ENCODE measurements at regions not wholly inside any gene's neighbourhood (a gene's known extent, or its start where the extent isn't known, plus 50 kb on each side); places are given as distances from the start of the nearest gene placed in this dataset.
"Not testable (repeated sequence)": the region's sequence is repeated elsewhere in the genome, so short reads cannot be mapped to it uniquely, and the experiment has no call there.

DNA sequence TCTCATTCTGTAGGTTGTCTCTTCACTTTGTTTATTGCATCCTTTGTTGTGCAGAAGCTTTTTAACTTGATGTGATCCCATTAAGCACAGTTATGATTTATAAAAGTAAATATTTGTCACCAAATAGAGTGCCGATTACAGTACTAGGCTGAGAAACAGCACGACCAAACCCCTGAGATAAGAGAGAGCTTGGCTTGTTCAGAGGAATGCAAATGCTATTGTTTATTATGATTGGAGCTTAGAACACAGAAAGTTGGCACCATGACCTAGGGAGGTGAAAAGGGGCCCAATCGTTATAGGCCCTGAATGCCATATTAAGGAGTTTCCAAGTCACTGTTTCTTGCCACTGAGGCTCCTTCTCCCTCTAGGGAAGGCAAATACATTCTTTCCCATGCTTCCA, 214.9 kb downstream of the KITLG start:
- no peak for DNase-seq (ENCODE audit: low read depth in 4 of 4, low spot score in 3 of 4)

- DNase-seq (ENCODE audit: low read depth in 4 of 4, low spot score in 3 of 4), result no peak
Observed at GRCh38 chr12:88366101-88366500, 214.2 kb downstream of the KITLG start.

DNA sequence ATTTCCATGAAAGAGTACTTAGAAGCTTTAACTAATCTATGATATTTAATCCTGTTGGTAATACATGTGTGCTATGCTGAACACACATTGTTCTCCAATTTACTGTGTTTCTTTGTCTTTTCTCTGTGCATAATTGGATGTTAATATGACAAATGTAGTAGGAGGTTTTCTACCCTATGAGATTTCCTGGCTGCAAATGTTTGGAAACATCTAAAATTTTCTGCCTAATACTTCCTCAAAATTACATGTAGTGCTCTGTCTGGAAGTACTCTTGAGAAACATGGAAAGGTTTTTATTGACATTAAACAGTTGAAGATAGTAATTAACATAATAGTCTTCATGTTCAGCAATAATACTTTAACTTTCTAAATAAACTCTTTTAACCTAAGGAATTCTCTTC, 213.0 kb downstream of the KITLG start:
- no peak for DNase-seq (ENCODE audit: low read depth in 4 of 4, low spot score in 3 of 4)

GRCh38 chr12:88368077-88368476, 212.2 kb downstream of the KITLG start:
- not testable (repeated sequence) for DNase-seq (ENCODE audit: low read depth in 4 of 4, low spot score in 3 of 4)

DNA sequence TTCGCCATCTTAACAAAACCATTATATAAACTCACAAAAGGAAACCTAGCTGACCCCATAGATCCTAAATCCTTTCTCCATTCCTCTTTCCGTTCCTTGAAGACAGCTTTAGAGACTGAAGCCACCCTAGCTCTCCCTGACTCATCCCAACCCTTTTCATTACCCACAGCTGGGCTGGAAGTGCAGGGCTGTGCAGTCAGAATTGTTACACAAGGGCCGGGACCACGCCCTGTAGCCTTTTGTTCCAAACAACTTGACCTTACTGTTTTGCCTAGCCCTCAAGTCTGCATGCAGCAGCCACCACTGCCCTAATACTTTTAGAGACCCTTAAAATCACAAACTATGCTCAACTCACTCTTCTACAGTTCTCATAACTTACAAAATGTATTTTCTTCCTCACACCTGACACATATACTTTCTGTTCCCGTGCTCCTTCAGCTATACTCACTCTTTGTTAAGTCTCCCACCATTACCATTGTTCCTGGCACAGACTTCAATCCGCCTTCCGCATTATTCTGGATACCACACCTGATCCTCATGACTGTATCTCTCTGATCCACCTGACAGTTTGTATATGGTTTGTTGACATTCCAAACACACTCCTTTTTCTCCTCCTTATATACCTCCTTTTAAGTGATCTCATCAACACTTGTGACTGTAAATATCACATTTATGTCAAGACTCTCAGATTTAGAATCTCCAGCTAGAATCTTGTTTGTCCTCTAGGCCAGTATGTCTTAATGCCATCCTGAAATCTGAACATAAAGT, 208.7 kb downstream of the KITLG start:
- no peak for DNase-seq (ENCODE audit: low read depth in 4 of 4, low spot score in 3 of 4)

GRCh38 chr12:88375306-88376305, 204.7 kb downstream of the KITLG start:
- DNase-seq (ENCODE audit: low read depth in 4 of 4, low spot score in 3 of 4), result no peak

DNA sequence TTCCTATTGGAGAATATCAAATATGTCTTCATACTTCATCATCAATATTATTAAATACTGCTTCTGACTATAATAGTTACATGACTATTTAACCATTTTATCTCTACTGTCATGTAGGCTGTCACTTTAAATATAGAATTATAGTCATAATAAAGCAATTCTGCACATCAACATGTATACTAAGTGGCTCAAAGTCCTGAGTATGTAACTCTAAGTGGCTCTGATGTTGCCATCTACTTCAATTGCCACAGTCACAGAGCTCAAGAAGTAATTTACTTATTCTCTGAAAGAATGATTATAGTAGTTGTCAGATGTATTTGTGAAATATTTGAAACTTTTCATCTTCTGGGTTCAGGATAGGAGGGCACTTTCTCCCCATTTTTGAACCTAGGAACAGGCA, 202.3 kb downstream of the KITLG start:
- no peak for DNase-seq (ENCODE audit: low read depth in 4 of 4, low spot score in 3 of 4)

GRCh38 chr12:88381466-88381865, 198.8 kb downstream of the KITLG start:
- DNase-seq (ENCODE audit: low read depth in 4 of 4, low spot score in 3 of 4), result no peak

GRCh38 chr12:88383405-88383804, 196.9 kb downstream of the KITLG start:
- DNase-seq (ENCODE audit: low read depth in 4 of 4, low spot score in 3 of 4), result no peak

DNA sequence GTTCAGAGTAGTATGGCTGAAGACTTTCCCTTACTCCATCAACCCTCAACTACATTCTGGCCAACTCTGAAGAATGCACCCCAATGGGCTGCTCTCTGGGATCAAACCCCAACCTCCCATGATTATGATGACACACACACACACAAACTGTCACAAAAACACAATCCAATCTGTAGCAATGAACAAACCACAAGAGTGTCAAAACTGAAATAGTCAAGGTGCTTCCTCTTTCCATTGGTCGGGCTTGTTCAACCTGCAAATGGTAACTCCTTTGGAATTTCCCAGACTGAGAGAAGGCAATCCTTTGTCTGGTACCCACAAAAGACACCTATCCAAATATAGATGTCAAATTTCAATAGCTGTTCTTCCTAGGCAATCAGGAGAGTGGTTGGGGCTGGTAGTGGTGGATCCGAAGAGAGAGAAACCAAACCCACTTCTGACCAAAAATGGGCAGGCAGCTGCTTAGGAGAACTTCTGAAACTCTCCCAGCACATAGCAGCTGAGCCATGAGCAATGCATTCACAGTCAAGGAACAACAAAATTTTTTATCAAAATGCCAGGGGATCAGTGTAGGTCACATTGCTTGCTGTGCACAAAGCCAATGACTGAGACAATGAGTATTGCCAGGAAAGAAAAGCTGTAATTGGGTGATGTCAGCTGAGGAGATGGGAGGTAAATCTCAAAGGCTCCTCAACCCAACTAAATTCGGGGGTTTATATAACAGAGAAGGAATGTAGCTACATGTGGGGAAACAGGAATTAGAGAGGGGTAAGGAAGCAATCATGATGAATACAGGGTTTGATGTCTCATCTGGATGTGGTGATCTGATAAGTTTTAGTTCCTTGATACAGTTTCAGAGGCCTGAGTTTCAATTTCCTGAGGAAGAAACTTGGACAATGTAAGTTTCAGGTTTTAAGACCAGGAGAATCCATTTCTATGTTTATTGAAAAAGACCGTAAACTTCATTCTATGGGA, 191.4 kb downstream of the KITLG start:
- DNase-seq (ENCODE audit: low read depth in 4 of 4, low spot score in 3 of 4), result no peak

DNA sequence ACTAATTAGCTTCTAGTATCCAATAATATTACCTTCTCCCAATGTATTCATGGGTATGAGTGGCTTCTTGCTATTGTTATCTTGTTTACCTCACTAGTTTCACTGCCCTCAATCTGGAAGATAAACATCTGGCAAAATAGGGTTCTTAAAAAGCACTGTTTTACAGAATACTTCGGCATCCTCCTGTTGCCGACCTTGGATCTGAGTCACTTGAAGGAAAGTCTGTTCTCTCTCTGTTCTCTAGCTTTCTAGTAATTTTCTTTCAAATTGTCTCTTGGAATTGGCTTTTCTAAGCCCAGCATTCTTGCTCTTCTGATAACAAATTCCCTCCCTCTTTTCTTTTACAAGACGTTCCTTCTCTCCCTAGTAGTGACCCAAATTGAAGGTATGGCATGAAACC, 189.5 kb downstream of the KITLG start:
- DNase-seq (ENCODE audit: low read depth in 4 of 4, low spot score in 3 of 4), result no peak

DNA sequence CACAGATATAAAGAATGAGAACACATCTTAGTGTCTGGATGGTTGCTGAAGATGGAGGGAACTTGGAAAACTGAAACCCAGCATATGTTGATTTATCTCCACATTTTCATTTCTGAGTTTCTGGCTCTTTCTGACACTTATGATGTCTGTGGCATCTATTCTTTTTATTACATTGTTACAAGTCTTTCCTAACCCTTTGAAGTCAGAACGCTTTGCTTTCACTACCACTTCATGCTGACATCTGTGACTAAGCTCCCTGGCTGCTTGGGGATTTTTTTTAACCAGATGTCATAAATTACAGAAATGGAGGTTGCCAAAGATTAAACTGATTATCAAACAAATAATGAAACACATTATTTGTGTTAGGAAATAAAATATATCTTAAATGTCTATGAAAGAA, 188.7 kb downstream of the KITLG start:
- DNase-seq (ENCODE audit: low read depth in 4 of 4, low spot score in 3 of 4), result no peak

DNA sequence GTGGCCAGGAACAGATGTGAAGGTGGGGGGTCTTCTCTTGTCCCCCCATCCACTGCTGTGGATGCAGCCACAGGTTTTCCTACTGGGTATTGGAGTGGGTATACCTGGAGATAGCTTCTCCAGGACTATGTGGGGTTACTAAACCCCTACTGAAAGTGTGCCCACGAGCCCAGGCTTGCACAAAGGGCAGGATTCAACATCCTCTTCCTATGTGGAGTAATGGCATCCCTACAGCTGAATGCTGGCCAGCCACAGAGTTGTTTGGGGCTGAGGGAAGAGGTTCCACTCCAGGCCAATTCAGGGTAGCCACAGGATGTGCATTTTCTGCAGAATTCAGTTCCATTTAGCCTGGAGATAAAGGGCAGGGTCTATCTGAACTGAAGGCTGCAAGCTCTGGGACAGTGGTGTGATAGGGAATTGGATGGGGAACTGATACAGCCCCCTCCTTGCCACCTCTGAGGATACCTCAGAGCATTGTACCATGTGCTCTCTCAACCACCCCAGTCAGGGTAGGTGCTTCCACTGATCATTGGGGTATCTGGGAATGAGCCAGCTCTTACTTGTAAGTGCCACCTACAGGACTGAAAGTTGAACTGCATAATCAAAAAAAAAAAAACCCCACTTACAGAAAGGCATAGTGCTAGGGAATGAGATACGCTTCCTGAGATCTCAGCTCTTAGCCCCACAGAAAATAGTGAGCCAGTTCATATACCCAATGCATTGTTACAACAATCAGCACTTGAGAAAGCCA, 187.1 kb downstream of the KITLG start:
- no peak for DNase-seq (ENCODE audit: low read depth in 4 of 4, low spot score in 3 of 4)

GRCh38 chr12:88398031-88398430, 182.2 kb downstream of the KITLG start:
- no peak for DNase-seq (ENCODE audit: low read depth in 4 of 4, low spot score in 3 of 4)

DNA sequence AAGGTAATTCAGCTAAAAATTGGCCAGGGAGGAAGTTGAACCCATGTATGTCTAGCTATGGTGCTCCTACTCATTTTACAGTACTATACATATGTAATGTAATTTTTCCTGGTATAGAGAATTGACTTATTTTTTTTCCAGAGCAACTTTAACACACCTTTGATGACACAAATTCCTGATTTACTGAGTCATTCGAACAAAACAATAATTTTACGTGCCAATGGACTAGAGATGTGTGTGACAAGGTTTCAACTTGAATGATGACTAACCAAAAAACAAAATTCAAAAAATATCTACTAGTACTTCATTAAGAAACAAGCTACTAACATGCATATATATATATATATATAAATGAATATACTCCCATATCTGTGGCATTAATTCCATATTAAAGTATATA, 180.5 kb downstream of the KITLG start:
- DNase-seq (ENCODE audit: low read depth in 4 of 4, low spot score in 3 of 4), result no peak

DNA sequence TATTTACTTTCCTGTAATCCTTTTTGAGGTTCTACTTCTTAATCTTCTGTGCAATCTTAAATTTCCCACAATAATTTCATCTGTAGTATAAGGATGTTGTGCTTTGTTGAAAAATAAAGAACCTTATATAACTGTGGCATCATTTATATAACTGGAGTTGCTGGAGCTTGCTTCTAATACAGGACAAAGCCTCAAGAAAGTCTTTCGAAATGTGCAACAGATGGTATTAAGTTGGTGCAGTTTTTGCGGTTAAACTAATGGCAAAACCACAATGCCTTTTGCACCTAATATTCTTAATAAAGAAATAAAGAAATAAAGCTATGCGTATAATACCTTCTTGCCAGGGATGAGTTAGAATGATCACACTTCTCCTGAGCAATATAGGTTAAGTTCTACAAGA, 180.0 kb downstream of the KITLG start:
- no peak for DNase-seq (ENCODE audit: low read depth in 4 of 4, low spot score in 3 of 4)

DNA sequence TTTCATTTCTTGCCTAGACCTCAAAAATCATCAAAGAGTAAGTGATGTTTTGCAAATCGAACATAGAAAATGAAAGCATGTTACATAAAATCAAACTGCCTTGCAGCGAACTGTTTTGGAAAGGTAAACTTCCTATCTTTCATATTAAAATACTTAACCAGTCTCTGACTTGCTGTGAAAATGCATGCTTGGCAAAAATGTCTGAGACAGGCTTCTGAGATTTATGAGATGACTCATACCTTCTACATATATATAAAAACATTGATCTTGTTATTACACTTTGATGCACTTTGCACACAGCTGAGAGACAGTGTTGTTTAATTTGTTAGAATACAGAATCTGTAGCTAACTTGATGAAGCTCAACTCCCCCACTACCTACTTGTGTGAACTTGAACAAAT, 179.1 kb downstream of the KITLG start:
- no peak for DNase-seq (ENCODE audit: low read depth in 4 of 4, low spot score in 3 of 4)

DNA sequence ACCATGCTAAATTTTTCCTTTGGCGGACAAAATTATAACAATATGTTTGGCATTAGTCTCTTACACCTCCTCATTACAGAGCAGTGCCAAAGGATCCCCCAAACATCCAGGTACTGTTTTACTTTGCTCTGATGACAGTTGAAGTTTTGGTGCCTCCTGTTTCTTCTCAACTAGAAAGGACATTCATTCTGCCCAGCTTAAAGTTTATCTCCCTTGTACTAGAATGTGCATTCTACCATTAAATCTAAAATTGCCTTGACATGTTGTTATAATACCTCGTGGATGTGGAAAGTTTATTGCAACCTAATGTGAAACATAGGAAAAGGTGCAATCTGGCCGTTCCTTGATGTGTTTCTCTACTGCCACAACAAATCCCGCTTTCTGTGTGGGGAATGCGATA, 173.4 kb downstream of the KITLG start:
- DNase-seq (ENCODE audit: low read depth in 4 of 4, low spot score in 3 of 4), result no peak

DNA sequence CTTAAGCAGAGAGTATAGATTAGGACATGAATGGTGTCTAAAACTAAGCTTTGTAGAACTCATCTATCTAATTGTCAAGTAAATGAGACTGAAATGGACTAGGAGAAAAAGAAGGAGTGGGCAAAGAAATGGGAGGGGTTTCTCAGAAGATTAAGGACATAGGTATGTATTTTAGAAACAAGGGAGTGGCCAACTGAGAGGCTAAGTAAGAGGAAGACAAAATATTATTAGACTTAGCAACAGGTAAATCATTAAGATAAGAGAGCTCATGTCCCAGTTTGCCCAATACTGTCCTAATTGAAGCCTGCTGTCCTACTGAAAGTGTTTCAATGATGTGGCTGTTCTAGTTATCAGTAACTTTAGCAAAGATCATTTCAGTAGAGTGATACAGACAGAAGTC, 171.4 kb downstream of the KITLG start:
- no peak for DNase-seq (ENCODE audit: low read depth in 4 of 4, low spot score in 3 of 4)

- DNase-seq (ENCODE audit: low read depth in 4 of 4, low spot score in 3 of 4), result no peak
Observed at GRCh38 chr12:88409257-88409656, 171.0 kb downstream of the KITLG start.
